HS-5 (cell line): ENCODE measurements at regions not wholly inside any gene's neighbourhood (a gene's known extent, or its start where the extent isn't known, plus 50 kb on each side); places are given as distances from the start of the nearest gene placed in this dataset.

Experiments used
- DNase-seq: peaks from one replicate; pipeline ENCODE4 v3.0.0-alpha.2; 2012; ENCODE audit warnings: low read depth

GRCh38 chr15:79373113-79373512, 59.0 kb upstream of the MINAR1 start:
- no peak for DNase-seq

- no peak for DNase-seq
Observed at GRCh38 chr15:79373728-79374127, 58.4 kb upstream of the MINAR1 start.

DNA sequence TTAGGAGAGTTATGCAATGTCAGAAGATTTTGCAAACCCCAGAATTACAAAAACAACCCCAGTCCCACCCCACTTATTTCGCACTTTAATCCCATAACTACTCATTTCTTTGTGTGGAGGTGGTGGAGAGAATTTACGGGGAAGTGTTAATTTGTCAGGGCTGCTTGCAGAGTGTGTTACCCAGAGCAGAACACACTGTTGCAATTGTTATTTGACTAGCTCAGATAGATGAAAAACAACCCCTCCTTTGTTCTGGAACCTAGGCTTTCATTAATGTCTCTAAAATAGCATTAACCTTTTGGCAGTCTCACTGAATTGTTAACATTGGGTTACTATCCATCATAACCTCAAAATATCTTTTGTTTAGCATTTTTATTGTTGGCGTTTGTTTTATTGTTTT, 55.8 kb upstream of the MINAR1 start:
- no peak for DNase-seq

DNA sequence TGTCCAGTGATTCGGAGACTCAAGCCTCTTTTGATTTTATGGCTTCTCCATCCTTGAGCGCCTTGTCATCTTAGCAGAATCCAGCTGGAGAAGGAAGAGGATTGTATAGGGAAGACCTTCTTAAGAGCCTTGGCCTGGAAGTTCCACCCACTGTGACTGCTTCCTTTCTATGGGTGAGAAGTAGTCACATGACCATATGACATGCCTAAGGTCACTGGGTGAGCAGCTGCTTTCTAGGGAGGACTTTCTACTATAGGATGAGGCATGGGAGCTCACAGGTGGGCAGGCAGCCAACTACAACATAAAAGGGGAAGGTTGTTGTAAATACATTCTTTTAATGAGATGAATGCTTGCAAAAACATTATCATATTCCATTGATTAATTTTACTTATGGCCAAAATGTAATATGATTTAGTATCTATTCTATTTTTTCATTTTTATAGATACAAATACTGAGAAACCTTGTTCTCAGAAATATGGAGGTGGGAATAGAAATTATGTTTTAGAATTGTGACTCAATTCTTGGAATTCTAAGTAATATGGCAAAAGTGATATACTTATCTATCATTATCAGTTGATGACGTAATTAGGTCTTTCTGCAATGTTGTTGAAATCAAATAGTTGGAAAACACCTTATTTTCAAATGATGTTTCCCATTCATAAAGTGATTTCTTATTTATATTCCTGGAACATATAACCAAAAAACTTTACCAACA, 53.6 kb upstream of the MINAR1 start:
- no peak for DNase-seq

GRCh38 chr15:79380755-79381497, 51.2 kb upstream of the MINAR1 start:
- DNase-seq: peak; percentile 31

- no peak for DNase-seq
Observed at GRCh38 chr15:79381593-79381992, 50.5 kb upstream of the MINAR1 start.
